NCI-H2227 (cell line): ENCODE measurements at regions not wholly inside any gene's neighbourhood (a gene's known extent, or its start where the extent isn't known, plus 50 kb on each side); places are given as distances from the start of the nearest gene placed in this dataset.
"Not testable (repeated sequence)": the region's sequence is repeated elsewhere in the genome, so short reads cannot be mapped to it uniquely, and the experiment has no call there.

Experiments used
- DNase-seq: peaks from one replicate; lab custom pipeline; 2025; ENCODE audit not compliant: unreplicated experiment; lab: John Stamatoyannopoulos, UW

DNA sequence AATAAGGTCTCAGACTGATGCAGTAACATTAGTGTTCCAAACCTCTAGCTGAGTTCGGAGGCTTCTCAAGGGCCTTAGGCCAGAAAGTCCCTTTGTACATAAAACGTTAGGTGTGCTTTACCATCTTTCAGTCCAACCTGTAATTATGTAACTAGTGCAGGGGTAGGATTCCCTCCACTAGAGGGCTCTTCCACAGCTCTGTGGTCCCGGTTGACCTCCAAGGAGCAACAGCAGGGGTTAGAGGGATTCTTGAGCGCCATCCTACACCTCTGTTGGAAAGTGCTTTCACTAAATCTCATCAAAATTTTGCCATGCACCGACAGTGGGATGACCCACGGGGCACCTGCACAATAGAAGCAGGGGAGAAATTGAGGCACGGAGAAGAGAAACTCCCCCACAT lies 155.8 kb upstream of the LRP1B start:
- no peak for DNase-seq

DNA sequence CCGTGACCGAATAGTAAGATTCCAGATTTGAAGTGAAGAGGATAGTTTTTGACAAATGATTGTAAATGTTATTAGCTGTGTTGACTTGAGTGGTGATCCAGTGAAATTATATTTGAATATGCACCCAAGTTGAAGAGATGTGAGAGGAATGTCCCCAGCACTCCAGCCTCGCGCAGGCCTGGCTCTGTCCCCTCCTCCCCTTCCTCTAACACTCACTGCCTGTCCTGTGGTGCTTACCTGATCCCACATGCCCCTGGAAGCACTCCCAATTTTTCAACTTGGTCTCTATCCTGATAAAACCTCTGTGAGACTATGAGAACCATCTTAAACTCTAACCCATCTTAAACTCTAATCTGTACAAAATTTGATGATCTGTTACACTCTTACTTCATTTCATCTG lies 154.7 kb upstream of the LRP1B start:
- DNase-seq = no peak

DNA sequence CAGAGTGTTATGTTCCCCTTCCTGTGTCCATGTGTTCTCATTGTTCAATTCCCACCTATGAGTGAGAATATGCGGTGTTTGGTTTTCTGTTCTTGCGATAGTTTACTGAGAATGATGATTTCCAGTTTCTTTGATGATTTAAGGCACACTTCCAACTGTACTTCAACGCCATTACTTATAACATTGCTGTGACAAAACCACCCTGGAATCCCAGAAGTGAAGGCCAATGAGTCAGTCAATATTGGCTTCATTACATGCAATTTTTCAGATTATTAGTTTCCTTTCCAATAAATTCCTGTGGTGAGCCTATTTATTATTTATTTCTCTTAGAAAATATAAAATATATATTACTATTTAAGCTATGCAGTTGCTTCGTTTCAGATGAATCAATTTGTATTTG lies 153.5 kb upstream of the LRP1B start:
- not testable (repeated sequence) for DNase-seq

DNA sequence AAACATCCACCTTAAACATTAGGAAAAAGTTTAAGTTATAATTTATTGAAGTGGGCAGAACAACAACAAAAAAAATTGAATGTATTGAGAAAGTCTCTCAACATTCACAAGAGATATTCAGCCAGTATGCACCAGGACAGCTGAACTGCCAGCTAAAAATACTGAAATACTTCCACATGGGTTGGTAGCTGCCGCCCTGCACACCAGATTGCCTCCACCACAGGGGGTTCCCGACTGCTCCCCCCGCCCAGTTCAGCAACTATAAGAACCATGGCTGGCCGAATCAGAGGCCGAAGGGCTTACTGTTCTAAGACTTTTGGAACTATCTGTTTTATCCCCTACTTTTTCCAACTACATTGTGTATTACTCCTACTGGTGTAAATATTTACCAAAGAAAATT lies 150.0 kb upstream of the LRP1B start:
- DNase-seq = no peak

DNA sequence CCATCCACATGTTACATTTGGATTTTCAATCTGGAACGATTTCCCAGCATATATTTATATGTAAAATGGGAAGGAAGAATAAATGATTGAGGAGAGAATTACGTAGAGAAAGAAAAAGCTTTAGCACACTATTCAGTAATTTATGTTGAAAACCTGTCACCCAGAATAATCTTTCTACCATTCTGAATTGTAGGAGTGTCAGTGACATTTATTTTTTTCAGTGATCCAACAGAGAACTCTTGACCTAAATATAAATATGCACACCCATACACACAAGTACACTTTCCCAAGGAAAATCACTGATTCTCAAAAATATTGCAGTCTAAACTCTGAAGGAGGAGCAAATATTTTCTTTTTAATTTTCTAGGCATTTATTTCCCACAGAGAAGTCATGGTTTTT lies 140.2 kb upstream of the LRP1B start:
- no peak for DNase-seq

DNA sequence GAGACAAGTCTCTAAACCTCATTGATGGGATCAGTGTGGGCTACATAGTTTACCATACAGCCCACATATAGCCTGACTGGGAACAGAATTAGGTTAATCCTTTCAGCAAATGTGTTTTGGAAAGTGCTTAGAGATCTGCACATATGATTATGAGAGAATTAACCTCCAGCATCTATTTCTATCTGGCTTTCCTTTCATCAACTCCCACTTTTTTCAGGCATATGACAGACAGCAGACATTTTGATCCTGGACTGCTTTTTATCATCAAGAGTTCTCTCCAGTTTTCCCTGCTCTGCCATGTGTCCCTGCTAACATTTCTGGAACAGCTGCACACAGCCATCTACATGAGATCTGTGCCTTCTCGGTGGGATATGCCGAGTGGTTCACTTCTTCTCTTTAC lies 139.5 kb upstream of the LRP1B start:
- no peak for DNase-seq

DNA sequence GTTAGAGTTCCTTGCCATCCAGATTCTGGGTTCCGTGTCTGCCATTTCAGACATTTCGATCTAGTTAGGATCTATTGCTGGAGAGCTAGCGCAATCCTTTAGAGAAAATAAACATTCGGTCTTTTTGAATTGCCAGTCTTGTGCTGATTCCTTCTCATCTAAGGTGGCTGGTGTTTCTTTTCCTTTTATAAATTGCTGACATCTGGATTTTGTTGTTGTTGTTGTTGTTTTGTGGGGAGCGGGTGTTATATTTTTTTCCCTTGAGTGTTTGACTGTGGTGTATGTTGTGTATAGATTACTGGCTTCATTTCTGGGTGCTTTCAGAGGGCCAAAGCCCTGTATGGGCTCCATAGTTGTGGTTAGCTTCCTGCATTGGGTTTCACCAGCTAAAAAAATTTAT lies 128.5 kb upstream of the LRP1B start:
- DNase-seq = no peak

DNA sequence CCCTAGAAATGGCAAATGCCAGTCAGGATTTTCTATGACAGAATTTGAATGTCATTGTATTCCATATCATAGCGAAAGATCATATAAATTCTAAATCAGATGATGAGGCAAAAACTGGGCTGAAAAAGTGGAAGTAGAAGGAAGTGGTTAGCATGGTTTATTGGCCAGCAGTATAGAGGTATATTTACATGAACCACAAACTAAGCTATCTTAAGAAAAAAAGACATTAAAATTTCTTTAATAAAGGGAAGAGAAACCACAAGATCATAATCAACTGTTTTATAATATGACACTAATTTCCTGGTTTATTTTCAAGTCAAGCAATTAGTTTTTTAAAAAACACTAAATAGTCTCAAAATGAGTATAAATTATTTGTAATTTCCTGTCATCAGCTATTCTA lies 123.2 kb upstream of the LRP1B start:
- no peak for DNase-seq

DNA sequence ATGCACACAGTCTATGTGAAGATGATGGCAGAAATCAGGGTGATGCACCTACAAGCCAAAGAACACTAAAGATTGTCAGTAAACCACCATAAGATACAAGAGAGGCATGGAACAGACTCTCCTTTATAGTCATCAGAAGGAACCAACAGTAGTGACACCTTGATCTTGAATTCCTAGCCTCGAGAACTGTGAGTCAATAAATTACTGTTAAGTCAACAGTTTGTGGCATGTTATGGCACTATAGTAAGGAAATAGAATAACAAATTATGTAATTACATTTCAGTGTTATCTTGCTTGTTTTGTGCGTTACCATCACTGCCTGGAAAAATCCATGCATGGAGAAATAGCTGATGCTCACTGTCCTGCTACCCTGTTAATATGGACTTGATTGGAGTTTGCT lies 110.2 kb upstream of the LRP1B start:
- no peak for DNase-seq

DNA sequence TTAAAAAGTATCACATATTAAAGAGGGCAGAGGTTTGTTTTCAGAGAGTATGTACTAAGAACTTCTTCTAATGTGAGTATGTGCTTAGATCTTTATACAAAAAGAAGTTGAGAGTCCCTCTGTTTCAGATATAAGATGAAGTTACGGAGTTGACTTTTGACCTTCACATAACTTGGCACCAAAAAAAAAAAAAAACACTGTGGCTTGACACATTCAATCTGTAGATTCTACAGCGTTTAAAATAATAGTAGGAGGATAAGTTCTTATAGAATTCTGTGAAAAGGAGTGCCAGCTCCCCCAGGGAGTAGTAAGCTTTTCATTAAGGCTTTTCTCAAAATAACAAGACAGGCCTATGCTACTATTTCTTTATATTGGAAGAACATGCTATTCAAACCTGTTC lies 105.4 kb upstream of the LRP1B start:
- no peak for DNase-seq

DNA sequence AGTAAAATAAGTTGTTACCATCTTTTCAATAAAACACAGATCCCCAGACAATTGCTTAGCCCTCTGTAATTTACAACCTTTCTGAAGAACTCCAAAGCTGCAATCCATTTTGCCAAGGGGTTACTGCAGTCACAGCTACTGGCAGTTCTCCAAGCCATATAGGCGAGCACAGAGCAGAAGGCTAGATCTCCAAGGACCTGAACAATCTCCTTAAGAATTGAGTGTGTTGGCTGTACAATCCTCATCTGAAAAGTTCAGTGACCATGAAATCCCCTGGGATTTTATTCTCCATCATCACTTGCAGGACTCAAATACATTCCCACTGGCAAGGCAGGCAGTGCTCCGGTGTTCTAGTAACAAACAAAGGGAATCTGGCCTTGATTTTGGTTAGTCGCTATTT lies 103.9 kb upstream of the LRP1B start:
- DNase-seq = no peak

DNA sequence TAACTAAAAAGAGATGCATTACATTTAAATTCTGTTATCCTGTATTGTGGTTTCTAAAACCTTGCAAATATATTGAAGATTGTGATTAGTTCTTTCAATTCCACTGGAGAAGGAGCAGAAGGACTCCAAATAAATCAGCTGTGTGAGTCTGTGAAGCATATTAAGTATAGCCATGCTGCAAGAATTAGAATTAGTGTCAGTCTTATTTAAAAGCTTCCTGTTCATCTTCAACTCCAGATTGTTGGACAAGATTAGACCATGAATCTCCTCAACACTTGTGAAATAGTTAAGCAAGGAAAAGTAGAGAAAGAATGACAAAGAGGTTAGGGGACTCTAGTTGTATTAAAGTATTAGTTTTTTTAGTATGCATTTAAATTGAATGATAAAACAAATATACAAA lies 92.5 kb upstream of the LRP1B start:
- DNase-seq = no peak

DNA sequence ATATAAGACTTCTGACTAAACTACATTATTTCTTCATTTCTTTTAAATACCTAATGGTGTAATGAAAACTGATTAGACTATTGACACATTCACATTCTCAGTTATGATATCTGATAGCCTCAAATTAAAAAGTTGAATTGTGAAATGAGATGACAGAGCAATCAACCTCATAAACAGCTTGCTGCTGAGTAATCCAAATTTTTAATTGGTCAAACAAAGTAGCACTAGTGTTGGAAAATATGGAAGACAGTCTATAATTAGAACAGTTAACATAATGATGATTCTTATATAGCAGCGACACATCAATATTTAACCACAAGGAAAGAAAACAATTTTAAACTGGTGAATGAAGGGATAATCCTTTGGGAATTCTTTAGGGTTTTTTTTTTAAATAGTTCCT lies 91.9 kb upstream of the LRP1B start:
- no peak for DNase-seq

DNA sequence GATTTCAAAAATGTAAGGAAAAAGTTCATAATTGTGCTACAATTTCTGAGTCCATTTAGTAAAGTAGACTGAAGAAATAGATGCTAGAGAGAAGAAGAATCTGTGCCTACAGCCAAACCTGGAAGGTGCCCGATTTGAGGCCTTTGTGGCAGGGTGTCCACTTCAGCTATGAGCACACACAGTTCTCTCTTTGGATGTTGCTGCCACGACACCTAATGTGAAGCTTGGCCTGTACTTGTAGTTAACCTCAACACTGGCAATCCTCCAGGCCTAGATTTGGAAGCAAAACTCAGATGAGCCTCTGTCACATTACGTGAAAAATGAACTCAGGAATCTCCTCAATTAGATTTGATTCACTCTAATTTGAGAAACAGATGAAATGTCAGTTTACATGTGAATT lies 90.1 kb upstream of the LRP1B start:
- no peak for DNase-seq

DNA sequence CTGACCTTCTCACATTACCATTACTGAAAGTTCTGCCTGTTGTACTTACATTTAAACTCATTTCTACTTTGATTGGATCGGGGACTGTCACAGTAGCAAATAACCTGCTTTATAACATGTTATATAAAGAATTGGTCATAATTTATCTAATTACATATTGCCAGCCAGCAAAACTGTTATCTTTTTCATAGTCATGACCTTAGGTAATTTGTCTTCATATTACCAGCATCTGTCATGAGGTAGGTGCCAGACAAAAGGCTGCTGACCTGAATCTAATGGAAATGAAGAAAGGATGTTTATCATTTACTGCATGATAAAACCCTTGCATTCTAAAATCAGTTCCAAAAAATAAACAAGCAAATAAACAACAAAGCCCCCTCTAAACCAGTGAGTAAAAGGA lies 89.4 kb upstream of the LRP1B start:
- no peak for DNase-seq

DNA sequence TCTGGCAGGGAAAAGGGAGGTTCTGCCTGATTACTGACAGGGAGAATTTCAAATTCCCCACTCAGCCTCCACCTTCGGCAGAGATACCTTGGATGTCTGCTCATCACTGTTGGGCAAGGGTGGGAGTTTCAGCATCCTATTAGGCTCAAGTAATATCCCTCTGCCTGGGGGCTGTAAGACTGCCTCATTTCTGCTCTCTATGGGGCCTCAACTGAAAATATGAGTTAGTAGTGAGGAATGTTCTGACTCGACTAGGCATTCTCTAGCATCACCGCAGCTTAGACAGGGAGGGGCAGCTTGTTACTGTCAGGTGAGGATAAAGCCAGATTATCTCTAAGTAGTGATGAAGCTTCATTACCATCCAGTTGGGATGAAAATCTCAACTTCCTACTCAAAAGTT lies 87.7 kb upstream of the LRP1B start:
- DNase-seq = no peak

DNA sequence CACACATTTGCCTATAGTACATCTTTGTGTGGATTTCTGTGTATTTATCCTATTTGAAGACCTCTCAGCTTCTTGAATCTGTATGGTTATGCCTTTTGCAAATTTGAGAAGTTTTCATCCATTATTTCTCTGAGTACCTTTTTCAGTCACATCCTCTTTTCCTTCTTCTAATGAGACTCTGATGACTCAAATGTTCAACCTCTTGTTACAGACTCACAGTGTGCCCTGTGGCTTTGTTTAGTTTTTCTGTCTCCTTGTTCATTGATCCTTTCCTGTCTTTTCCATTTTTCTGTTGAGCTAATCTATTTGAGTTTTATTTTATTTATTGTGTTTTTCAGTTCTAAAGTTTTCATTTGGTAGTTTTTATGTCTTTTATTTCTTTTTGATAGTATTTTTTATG lies 87.0 kb upstream of the LRP1B start:
- DNase-seq = no peak

DNA sequence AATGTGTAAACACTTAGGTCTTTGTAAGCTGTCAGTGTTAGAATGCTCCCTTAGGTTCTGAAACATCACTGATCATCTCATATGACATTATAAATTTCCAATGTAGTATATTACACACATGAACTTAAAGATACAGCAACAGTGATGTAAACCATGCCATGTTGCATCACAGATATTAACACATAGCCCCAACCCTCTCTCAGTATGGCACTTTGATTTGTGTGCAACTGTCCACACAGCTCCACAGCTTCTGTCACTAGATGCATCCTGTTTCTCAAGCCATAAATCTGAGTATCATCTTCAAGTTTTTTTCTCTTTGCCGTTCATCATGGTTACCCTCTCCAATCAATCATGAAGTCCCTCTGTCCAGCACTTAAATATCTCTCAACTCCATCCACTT lies 69.2 kb upstream of the LRP1B start:
- no peak for DNase-seq

DNA sequence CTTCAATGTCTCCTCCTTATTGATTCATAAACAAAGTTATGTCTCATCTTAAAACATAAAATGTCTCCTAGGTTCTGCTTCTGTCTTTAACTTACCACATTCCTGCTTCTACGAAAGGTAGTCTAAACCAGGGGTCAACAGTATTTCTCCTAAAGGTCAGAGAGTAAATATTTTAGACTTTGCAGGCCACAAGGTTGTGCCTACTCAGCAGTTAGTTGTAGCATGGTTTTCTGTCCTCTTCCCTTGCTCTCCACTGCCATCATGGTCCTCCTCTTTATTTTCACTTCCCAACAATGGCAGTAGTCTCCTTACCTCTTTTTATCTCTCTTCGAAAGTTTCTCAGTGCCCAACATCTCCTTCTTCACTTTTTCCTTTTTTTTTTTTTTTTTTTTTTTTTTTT lies 68.3 kb upstream of the LRP1B start:
- DNase-seq = no peak

DNA sequence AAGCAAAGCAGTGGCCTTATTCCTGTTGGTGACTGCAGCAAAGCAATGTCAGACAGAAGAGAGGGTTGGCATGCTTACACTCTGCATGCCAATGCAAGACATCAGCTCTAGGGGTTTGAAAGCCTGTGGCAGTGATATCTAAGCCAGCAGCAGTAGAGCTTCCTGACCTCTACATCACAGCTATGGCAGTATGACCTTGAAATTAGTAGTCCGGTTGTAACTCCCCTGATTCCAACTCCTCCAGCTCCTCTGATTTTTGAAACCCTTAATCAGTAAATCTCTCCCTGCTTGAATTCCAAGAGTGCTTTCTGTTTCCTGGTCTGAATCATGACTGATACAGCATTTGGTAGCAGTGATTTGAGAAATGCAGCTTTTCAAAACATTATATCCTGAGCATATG lies 60.0 kb upstream of the LRP1B start:
- DNase-seq = no peak

DNA sequence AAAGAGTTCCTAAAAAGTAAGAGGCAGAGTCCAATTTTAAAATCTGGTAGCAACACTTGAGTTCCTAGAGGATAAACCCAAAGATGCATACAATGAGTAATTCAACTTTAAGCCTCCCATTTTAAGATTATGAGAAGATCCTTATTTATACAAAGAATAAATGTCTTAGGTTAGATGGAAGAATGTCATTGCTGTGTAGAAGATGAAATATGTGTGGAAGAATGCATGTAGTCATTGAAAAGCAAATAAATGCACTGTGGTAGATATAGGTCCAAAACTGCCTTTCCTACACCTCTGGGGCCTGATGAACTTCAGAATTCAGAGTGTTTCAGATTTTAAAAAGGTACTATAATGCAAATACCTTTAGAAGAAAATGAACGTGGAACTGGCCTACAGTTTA lies 58.7 kb upstream of the LRP1B start:
- DNase-seq = no peak

DNA sequence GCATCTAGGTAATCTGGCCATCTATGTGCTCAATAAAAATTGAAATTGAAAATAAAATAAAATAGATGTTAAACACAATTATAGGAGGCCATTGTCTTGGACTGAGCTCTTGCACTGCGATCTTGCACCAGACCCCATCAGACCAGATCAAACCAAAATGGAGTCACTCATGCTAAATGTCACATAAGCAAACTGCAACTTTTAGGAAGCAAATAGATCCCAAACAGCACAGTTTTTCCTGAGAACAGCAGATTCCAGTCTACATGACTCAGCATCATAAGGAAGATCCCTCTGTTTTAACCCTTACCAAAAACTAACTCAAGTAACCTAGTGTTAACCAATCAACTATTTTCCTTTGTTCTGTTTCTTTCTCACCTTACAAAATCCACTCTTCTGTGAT lies 57.7 kb upstream of the LRP1B start:
- no peak for DNase-seq

DNA sequence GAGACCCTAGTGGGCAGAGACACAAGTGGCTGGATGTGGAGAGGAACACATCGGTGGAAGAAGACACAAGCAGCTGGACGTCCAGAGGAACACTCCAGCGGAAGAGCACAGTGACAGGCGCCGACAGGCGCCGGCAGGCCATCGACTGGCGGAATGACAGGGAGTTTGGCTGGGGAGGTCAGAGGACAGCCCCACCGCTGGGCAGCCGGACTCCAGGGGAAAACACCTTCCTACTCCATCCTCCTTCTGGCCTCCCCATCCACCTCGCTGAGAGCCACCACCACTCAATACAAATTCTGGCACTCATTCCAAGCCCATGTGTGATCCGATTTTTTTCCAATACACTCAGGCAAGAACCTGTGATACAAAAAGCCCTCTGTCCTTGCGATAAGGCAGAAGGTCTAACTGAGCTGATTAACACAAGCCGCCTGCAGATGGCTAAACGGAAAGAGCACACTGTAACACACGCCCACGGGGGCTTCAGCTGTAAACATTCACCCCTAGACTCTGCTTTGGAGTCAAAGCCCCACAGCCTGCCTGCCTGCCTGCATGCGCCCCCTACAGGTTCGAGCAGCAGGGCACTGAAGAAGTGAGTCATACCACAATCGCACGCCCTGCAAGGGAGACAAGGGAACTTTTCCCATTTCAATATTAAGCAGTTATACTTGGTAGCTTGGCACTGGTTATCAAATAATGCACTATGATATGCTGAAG lies 50.2 kb upstream of the LRP1B start:
- no peak for DNase-seq
